Chondrocyte (in vitro differentiated cells): ENCODE measurements at regions not wholly inside any gene's neighbourhood (a gene's known extent, or its start where the extent isn't known, plus 50 kb on each side); places are given as distances from the start of the nearest gene placed in this dataset.

ENCODE experiments used
- DNase-seq: peaks from one replicate; pipeline ENCODE4 v3.0.0; 2021; ENCODE audit warnings: mixed read lengths, low spot score
- H3K27ac Mint-ChIP-seq: one replicate; pipeline ENCODE4 v1.8.0; 2021; ENCODE audit warnings: mild to moderate bottlenecking, moderate library complexity, mixed read lengths; ENCODE audit not compliant: unreplicated experiment
- H3K27me3 Mint-ChIP-seq: 2 replicates; pipeline ENCODE4 v1.8.0; 2021; ENCODE audit warnings: low read depth, mixed read lengths
- H3K36me3 Mint-ChIP-seq: 2 replicates; pipeline ENCODE4 v1.8.0; 2021; ENCODE audit warnings: low read depth, mixed read lengths
- H3K4me1 Mint-ChIP-seq: 2 replicates; pipeline ENCODE4 v1.8.0; 2021; ENCODE audit warnings: low read depth, mild to moderate bottlenecking, mixed read lengths
- H3K4me3 Mint-ChIP-seq: one replicate; pipeline ENCODE4 v1.8.0; 2021; ENCODE audit warnings: mild to moderate bottlenecking, moderate library complexity, mixed read lengths; ENCODE audit not compliant: unreplicated experiment
- H3K9me3 Mint-ChIP-seq: 2 replicates; pipeline ENCODE4 v1.8.0; 2021; ENCODE audit warnings: low read depth, mixed read lengths
- CTCF ChIP-seq: fragments of 200-600 bp; sonication (generic); IDR thresholded peaks from 2 replicates; pipeline ENCODE4 v1.5.0; 2021; ENCODE audit warnings: antibody characterized with exemption, mild to moderate bottlenecking, moderate library complexity

DNA sequence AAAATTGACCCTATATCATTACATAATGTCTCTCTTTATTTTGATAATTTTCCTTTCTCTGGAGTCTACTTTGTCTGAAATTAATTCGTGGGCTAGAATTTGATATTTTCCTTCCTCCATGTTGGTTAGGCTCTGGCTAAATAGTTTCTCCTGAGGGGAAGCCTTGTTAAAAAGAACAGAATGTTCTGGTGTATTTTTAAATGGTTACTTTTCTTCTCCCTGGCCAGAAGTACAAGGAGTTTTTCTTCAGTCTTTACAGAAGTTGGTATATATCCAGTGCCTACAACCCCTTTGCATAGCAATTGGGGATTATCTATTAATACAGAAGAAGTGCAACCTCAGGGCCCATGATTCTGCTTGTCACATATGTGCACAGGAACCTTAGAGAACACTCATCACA is 185.6 kb upstream of the RAB4A start:
- peaks cover 17% of the 10 kb centered on the region for H3K27me3 Mint-ChIP-seq
- no peak for TF ChIP-seq CTCF
- DNase-seq: no peak
- peaks cover 38% of the 10 kb centered on the region for H3K9me3 Mint-ChIP-seq
- H3K4me3 Mint-ChIP-seq: no peak overlapping the region
- H3K36me3 Mint-ChIP-seq: peaks cover 10% of the 10 kb centered on the region
- H3K4me1 Mint-ChIP-seq: peaks cover 29% of the 10 kb centered on the region
- H3K27ac Mint-ChIP-seq: no peak overlapping the region

DNA sequence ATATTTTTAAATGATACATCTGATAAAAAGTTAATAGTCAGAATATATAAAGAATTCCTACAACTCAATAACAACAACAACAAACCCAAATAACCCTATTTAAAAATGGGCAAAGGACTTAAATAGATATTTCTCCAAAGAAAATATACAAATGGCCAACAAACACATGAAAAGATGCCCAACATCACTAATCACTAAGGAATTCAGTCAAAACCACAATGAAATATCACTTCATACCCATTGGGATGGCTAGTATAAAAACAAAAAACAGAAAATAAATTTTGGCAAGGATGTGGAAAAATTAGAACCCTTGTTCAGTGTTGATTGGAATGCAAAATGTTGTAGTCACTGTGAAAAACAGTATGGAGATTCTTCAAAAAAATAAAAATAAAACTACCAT is 184.8 kb upstream of the RAB4A start:
- H3K27me3 Mint-ChIP-seq: peaks cover 18% of the 10 kb centered on the region
- DNase-seq: no peak
- no peak for TF ChIP-seq CTCF
- H3K4me1 Mint-ChIP-seq: peaks cover 29% of the 10 kb centered on the region
- no peak overlapping the region for H3K4me3 Mint-ChIP-seq
- peaks cover 10% of the 10 kb centered on the region for H3K36me3 Mint-ChIP-seq
- no peak overlapping the region for H3K27ac Mint-ChIP-seq
- peaks cover 33% of the 10 kb centered on the region for H3K9me3 Mint-ChIP-seq

GRCh38 chr1:229086686-229087085 is 184.2 kb upstream of the RAB4A start:
- H3K4me3 Mint-ChIP-seq: no peak overlapping the region
- peaks cover 27% of the 10 kb centered on the region for H3K9me3 Mint-ChIP-seq

GRCh38 chr1:229087339-229087738 is 183.6 kb upstream of the RAB4A start:
- peaks cover 29% of the 10 kb centered on the region for H3K4me1 Mint-ChIP-seq
- H3K27me3 Mint-ChIP-seq: peaks cover 11% of the 10 kb centered on the region
- peak overlapping the region; percentile 49 for H3K27ac Mint-ChIP-seq
- H3K36me3 Mint-ChIP-seq: peaks cover 7% of the 10 kb centered on the region
- no peak for TF ChIP-seq CTCF
- peaks cover 21% of the 10 kb centered on the region for H3K9me3 Mint-ChIP-seq
- DNase-seq: no peak
- H3K4me3 Mint-ChIP-seq: no peak overlapping the region

More at GRCh38 chr1:229086686-229087085, 184.2 kb upstream of the RAB4A start:
- Mint-ChIP-seq H3K27ac (peak overlapping the region; percentile 19), H3K36me3 (peaks cover 8% of the 10 kb centered on the region), H3K27me3 (peaks cover 12% of the 10 kb centered on the region), H3K4me1 (peaks cover 29% of the 10 kb centered on the region)
- no peak for TF ChIP-seq CTCF
- DNase-seq: no peak

DNA sequence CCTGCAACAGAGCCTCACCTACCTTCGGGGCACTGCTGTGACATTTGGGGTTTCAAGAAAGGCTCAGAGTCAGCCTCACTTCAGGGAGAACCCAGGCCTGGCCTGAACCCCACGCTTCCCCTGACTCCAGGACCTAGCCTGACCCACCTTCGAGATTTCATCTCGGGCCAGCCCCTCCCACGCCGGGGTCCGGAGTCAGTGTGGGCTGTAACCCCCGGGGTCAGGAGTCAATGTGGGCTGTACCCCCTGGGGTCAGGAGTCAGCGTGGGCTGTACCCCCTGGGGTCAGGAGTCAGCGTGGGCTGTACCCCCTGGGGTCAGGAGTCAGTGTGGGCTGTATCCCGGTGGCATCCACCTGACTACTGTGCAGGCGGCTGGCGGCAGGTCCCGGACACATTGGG is 183.0 kb upstream of the RAB4A start:
- Mint-ChIP-seq H3K27me3 (peaks cover 11% of the 10 kb centered on the region), H3K4me1 (peaks cover 29% of the 10 kb centered on the region), H3K4me3 (no peak overlapping the region), H3K27ac (no peak overlapping the region), H3K36me3 (peaks cover 3% of the 10 kb centered on the region), H3K9me3 (peaks cover 15% of the 10 kb centered on the region)
- DNase-seq: no peak
- no peak for TF ChIP-seq CTCF
